HCT116 (cell line): ENCODE measurements at regions not wholly inside any gene's neighbourhood (a gene's known extent, or its start where the extent isn't known, plus 50 kb on each side); places are given as distances from the start of the nearest gene placed in this dataset.

Source experiments
- ATAC-seq: fragments of 200-7000 bp; cut with Tn5 transposase; 2 replicates; pipeline ENCODE4 v1.9.1; 2020; ENCODE audit warnings: mild to moderate bottlenecking, moderate library complexity
- BruUV-seq: library from RNA; stranded (reverse); fragments of 400-500 nt; replicated peaks from 2 replicates; lab custom pipeline; 2021; lab: Mats Ljungman, UMichigan
- CTCF ChIA-PET: fragments of 300-600 bp; sonication (Branson Sonifier 250); formaldehyde crosslinking; loops from one replicate; lab custom pipeline; 2021; ENCODE audit warnings: antibody characterized with exemption; lab: Charles Lee
- POLR2A ChIA-PET: fragments of 300-600, 350-600 bp; sonication (Branson Sonifier 250); formaldehyde crosslinking; loops from one replicate; lab custom pipeline; 2021; ENCODE audit warnings: antibody characterized with exemption; lab: Charles Lee
- RAD21 ChIA-PET, 2 experiments: fragments of 300-600 bp; sonication (Branson Sonifier 250); formaldehyde crosslinking; loops; one replicate each; lab custom pipeline; 2023; ENCODE audit warnings: low total read pairs in 2 of 2; ENCODE audit not compliant: uncharacterized antibody in 2 of 2, unreplicated experiment in 2 of 2, low non-redundant PET in 1 of 2; lab: Charles Lee
- DNase-seq: peaks from one replicate; pipeline ENCODE4 v3.0.0-alpha.2; 2010; ENCODE audit warnings: low read depth, low spot score
- H2AFZ ChIP-seq: fragments of 200-600 bp; shearing (Covaris generic), sonication (generic); 2 replicates; pipeline ENCODE4 v1.6.1; 2017; ENCODE audit warnings: low read depth, mixed run types, mixed read lengths, antibody characterized with exemption, low read length; ENCODE audit not compliant: poor library complexity, severe bottlenecking
- H3K27ac ChIP-seq: 2 replicates; pipeline ENCODE4 v1.5.1; 2012; ENCODE audit warnings: low read depth, low read length
- H3K27me3 ChIP-seq: fragments of 200-600 bp; sonication (generic); 2 replicates; pipeline ENCODE4 v1.6.1; 2016; ENCODE audit warnings: mixed run types, low read length, mixed read lengths; ENCODE audit not compliant: insufficient read depth
- H3K36me3 ChIP-seq, 2 experiments: fragments of 200-500 bp in 1 of 2; fragments of 200-600 bp in 1 of 2; sonication (Bioruptor generic) in 1 of 2; sonication (generic) in 1 of 2; 2 replicates each; pipeline versions ENCODE4 v1.5.1 to v1.6.1; 2014 to 2016; ENCODE audit warnings: low read length in 2 of 2, inconsistent platforms in 1 of 2, mixed read lengths in 1 of 2, mixed run types in 1 of 2; ENCODE audit not compliant: insufficient read depth in 2 of 2, control insufficient read depth in 1 of 2
- H3K4me1 ChIP-seq, 2 experiments: fragments of 200-600 bp in 1 of 2; sonication (generic) in 1 of 2; 2 replicates each; pipeline versions ENCODE4 v1.5.1 to v1.6.1; 2012 to 2017; ENCODE audit warnings: low read length in 2 of 2, inconsistent platforms in 1 of 2, mild to moderate bottlenecking in 1 of 2, mixed read lengths in 1 of 2, mixed run types in 1 of 2, moderate library complexity in 1 of 2; ENCODE audit not compliant: insufficient read depth in 2 of 2, control insufficient read depth in 1 of 2
- H3K4me2 ChIP-seq: fragments of 200-600 bp; sonication (generic); 2 replicates; pipeline ENCODE4 v1.6.1; 2017; ENCODE audit warnings: mixed run types, low read length, mixed read lengths
- H3K4me3 ChIP-seq, 2 experiments: fragments of 200-600 bp in 1 of 2; sonication (generic) in 1 of 2; replicated peaks in 1 of 2; 2 replicates each; pipeline ENCODE4 v1.5.1; 2011 to 2016; ENCODE audit warnings: low read length in 2 of 2, control low read depth in 1 of 2, low read depth in 1 of 2, mild to moderate bottlenecking in 1 of 2, mixed read lengths in 1 of 2, mixed run types in 1 of 2
- H3K79me2 ChIP-seq: fragments of 200-600 bp; sonication (generic); 2 replicates; pipeline ENCODE4 v1.6.1; 2017; ENCODE audit warnings: mild to moderate bottlenecking, mixed run types, low read length, moderate library complexity, mixed read lengths; ENCODE audit not compliant: insufficient read depth
- H3K9ac ChIP-seq: fragments of 200-600 bp; sonication (generic); 2 replicates; pipeline ENCODE4 v1.6.1; 2016; ENCODE audit warnings: low read length, mixed read lengths
- H3K9me2 ChIP-seq: fragments of 200-600 bp; sonication (generic), shearing (Covaris generic); 2 replicates; pipeline ENCODE4 v1.6.1; 2017; ENCODE audit warnings: mixed run types, mild to moderate bottlenecking, moderate library complexity; ENCODE audit not compliant: insufficient read depth
- H3K9me3 ChIP-seq, 2 experiments: fragments of 200-500 bp in 1 of 2; fragments of 200-600 bp in 1 of 2; sonication (Bioruptor generic) in 1 of 2; sonication (generic) in 1 of 2; 2 replicates each; pipeline ENCODE4 v1.6.1; 2014 to 2017; ENCODE audit warnings: low read length in 2 of 2, mixed read lengths in 2 of 2, inconsistent platforms in 1 of 2, low read depth in 1 of 2, mild to moderate bottlenecking in 1 of 2, mixed run types in 1 of 2, moderate library complexity in 1 of 2; ENCODE audit not compliant: control insufficient read depth in 1 of 2, insufficient read depth in 1 of 2
- H4K20me1 ChIP-seq: fragments of 200-600 bp; sonication (generic), shearing (Covaris generic); 2 replicates; pipeline ENCODE4 v1.6.1; 2017; ENCODE audit warnings: mixed run types, mild to moderate bottlenecking, moderate library complexity; ENCODE audit not compliant: insufficient read depth
- CBX3 ChIP-seq: IDR thresholded peaks from 2 replicates; pipeline ENCODE4 v1.6.1; 2012; ENCODE audit warnings: low read depth
- CEBPB ChIP-seq: IDR thresholded peaks from 2 replicates; pipeline ENCODE4 v1.6.1; 2012; ENCODE audit warnings: low read depth
- EGR1 ChIP-seq: IDR thresholded peaks from 2 replicates; pipeline ENCODE4 v1.6.1; 2012; ENCODE audit warnings: low read depth
- ELF1 ChIP-seq: IDR thresholded peaks from 2 replicates; pipeline ENCODE4 v1.6.1; 2012; ENCODE audit warnings: low read depth, borderline replicate concordance
- EZH2 ChIP-seq: fragments of 200-600 bp; sonication (generic); IDR thresholded peaks from 2 replicates; pipeline ENCODE4 v1.6.1; 2017; ENCODE audit warnings: antibody characterized with exemption, mixed run types
- EZH2phosphoT487 ChIP-seq: fragments of 200-600 bp; IDR thresholded peaks from 2 replicates; pipeline ENCODE4 v1.6.1; 2018; ENCODE audit warnings: antibody characterized with exemption, borderline replicate concordance
- FOSL1 ChIP-seq: IDR thresholded peaks from 2 replicates; pipeline ENCODE4 v1.6.1; 2012; ENCODE audit warnings: low read depth
- JUND ChIP-seq: IDR thresholded peaks from 2 replicates; pipeline ENCODE4 v1.6.1; 2012
- POLR2A ChIP-seq: IDR thresholded peaks from 2 replicates; pipeline ENCODE4 v1.7.0; 2011; ENCODE audit warnings: borderline replicate concordance; ENCODE audit not compliant: insufficient read depth, insufficient read length; ENCODE audit errors: extremely low read depth
- POLR2AphosphoS5 ChIP-seq: IDR thresholded peaks from 2 replicates; pipeline ENCODE4 v1.6.1; 2011; ENCODE audit warnings: mild to moderate bottlenecking, low read depth, low read length, moderate library complexity
- RAD21 ChIP-seq: IDR thresholded peaks from 2 replicates; pipeline ENCODE4 v1.6.1; 2012; ENCODE audit warnings: low read depth, mild to moderate bottlenecking
- SP1 ChIP-seq: IDR thresholded peaks from 2 replicates; pipeline ENCODE4 v1.6.1; 2012; ENCODE audit warnings: low read depth
- SRF ChIP-seq: IDR thresholded peaks from 2 replicates; pipeline ENCODE4 v1.6.1; 2012; ENCODE audit warnings: low read depth
- TCF7L2 ChIP-seq: IDR thresholded peaks from 2 replicates; pipeline ENCODE4 v1.7.0; 2011; ENCODE audit warnings: borderline replicate concordance, inconsistent platforms; ENCODE audit not compliant: insufficient read depth, insufficient read length; ENCODE audit errors: extremely low read depth
- intact Hi-C: fragments of 100-400 bp; cut with micrococcal nuclease; formaldehyde crosslinking; loops from 2 replicates; pipeline ENCODE4 v1.10.0; 2022

- Histone ChIP-seq H3K4me3 (peak overlapping the region in 1 of 2 experiments; percentile 14; a peak in 1 of 4 replicates), H3K9me3 (no peaks in the 10 kb centered on the region), H3K36me3 (no peaks in the 10 kb centered on the region), H3K27me3 (no peaks in the 10 kb centered on the region), H3K9ac (0 out of 2 replicates have a peak overlapping the region, but pooled peaks have one; percentile 4), H3K27ac (peak overlapping the region; percentile 7; the same call in 1 of the 2 replicates), H3K4me1 (peaks cover 23 to 48% of the 10 kb centered on the region in 2 experiments), H2AFZ (peak overlapping the region; percentile 32), H3K9me2 (no peaks in the 10 kb centered on the region), H3K4me2 (peak overlapping the region; percentile 61), H4K20me1 (no peaks in the 10 kb centered on the region), H3K79me2 (no peaks in the 10 kb centered on the region)
- intact Hi-C loops, result no loop called here
- TF ChIP-seq POLR2AphosphoS5, result no peak
- TF ChIP-seq TCF7L2, result no peak
- TF ChIP-seq RAD21, result peak; percentile 17; the same call in 1 of the 2 replicates
- TF ChIP-seq ELF1, result no peak
- no peak for TF ChIP-seq POLR2A
- no peak for TF ChIP-seq EGR1
- no peak for TF ChIP-seq EZH2
- TF ChIP-seq SRF, result peak; percentile 28; the same call in 1 of the 2 replicates
- peak; percentile 80 for TF ChIP-seq SP1
- TF ChIP-seq JUND, result peak; percentile 82
- TF ChIP-seq EZH2phosphoT487, result no peak
- TF ChIP-seq CEBPB, result no peak
- peak; percentile 92 for TF ChIP-seq FOSL1
- peak; percentile 44; the same call in 1 of the 2 replicates for TF ChIP-seq CBX3
- ATAC-seq (peak; percentile 87), DNase-seq (peak; percentile 73)
- ChIA-PET RAD21 (no interaction called here), CTCF (no interaction called here), POLR2A (no interaction called here)
- BruUV-seq, result no TSS peak
Observed at GRCh38 chr14:32010604-32011125, 66.4 kb upstream of the ARHGAP5 start.
